ENCODE measurements at regions not wholly inside any gene's neighbourhood (a gene's known extent, or its start where the extent isn't known, plus 50 kb on each side); places are given as distances from the start of the nearest gene placed in this dataset.
"Not testable (repeated sequence)": the region's sequence is repeated elsewhere in the genome, so short reads cannot be mapped to it uniquely, and the experiment has no call there.

DNA sequence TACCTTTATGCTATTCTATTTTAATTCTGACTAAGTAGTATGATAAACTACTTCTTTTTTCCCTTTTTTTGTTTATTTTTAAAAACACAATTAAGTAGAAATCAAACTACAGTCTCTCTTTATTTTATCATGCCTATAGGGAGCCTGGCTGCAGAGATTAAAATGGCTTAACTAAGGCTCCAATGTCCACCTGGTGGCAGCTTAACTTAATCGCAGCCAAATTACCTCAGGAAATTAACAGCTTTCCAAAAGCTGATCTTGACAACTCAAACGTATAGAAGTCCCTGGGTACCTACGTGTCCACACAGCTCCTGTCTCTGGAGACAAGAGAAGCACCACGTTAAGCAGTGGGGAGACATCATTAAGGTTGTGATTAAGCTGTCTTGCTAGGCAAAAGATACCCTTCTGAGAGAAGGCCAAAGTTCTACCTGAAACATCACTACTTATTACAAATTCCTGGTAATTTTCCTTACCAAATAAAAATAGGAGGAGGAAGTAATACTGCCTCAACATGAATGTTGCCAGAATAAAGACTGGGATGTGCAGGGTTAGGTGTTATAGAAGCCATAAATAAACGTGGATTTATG, 63.2 kb upstream of the SNX19 start:
- no peaks in the 10 kb centered on the region for H3K36me3 Mint-ChIP-seq (ENCODE audit: low read depth)
- H3K27me3 Mint-ChIP-seq = no peaks in the 10 kb centered on the region
- no peaks in the 10 kb centered on the region for H3K4me1 Mint-ChIP-seq
- H3K27ac Mint-ChIP-seq = no peak overlapping the region
- peaks cover 3% of the 10 kb centered on the region for H3K9me3 Mint-ChIP-seq
- DNase-seq = no peak
- intact Hi-C loops (cut with micrococcal nuclease) = no loop called here
- H3K4me3 Mint-ChIP-seq = no peak overlapping the region

DNA sequence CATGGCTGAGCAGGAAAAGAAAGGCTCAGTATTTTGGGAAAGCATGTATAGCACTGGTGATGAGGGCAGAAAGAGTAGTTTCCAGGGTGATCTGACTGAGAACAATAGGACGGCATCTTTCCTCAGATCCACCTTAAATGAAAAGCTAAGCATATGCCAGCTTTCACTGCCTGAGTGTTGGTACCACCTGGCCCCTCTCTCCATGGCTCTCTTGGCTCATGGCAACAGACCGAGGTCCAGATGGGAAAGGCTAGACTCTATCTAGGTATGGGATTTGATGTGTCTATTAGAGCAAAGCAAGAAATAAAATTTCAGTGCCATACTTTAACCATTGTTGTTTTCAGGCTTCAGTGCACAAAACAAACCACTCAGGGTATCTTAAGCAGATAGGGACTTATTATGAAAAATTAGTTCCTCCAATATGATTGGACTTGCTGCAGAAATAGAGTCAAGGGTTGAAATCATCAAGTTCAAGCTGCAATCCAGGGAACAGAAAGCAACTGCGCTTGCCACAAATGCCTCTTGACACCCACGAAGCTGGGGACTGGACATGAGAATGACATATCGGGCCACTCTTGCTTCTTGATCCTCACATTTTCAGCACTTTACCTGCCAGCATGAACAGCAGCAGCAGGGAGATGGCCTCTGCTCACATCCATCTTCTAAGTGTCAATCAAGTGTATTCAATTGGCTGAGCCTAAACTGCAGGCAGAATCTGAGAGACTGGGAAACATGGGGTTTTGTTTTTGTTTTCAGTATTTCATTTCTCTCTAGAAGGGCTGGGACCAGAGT, 64.0 kb upstream of the SNX19 start:
- Mint-ChIP-seq H3K9me3 (peaks cover 3% of the 10 kb centered on the region), H3K4me1 (no peaks in the 10 kb centered on the region), H3K36me3 (ENCODE audit: low read depth) (no peaks in the 10 kb centered on the region), H3K27ac (no peak overlapping the region), H3K27me3 (no peaks in the 10 kb centered on the region), H3K4me3 (no peak overlapping the region)
- DNase-seq = no peak
- intact Hi-C loops (cut with micrococcal nuclease) = no loop called here

DNA sequence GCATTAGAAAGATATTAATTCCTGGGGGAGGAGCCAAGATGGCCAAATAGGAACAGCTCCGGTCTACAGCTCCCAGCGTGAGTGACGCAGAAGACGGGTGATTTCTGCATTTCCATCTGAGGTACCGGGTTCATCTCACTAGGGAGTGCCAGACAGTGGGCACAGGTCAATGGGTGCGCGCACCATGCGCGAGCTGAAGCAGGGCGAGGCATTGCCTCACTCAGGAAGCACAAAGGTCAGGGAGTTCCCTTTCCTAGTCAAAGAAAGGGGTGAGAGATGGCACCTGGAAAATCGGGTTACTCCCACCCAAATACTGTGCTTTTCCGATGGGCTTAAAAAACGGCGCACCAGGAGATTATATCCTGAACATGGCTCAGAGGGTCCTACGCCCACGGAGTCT, 68.0 kb upstream of the SNX19 start:
- intact Hi-C loops (cut with micrococcal nuclease); H3K4me1 Mint-ChIP-seq; DNase-seq; H3K27ac Mint-ChIP-seq; H3K36me3 Mint-ChIP-seq (ENCODE audit: low read depth); H3K9me3 Mint-ChIP-seq; H3K4me3 Mint-ChIP-seq; H3K27me3 Mint-ChIP-seq: not testable (repeated sequence)

DNA sequence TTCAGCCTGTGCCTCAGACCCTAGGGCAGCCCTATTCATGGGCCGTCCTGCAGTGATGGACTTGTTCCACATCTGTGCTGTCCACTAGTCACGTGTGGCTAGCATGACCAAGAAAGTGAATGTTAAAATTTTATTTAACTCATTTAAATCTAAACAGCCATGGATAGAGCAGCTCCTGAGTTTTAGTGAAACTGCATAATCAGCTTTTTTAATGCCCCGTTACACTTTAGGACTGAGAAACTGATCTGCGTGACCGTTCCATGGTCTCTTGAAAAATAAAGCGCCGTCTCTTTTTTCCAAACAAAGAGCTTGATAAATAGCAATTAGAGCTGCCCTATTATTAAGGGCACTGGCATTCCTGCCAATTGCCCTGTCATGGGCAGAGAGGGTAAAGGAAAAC, 76.5 kb upstream of the SNX19 start:
- intact Hi-C loops (cut with micrococcal nuclease) = no loop called here
- H3K27me3 Mint-ChIP-seq = no peaks in the 10 kb centered on the region
- no peaks in the 10 kb centered on the region for H3K36me3 Mint-ChIP-seq (ENCODE audit: low read depth)
- no peaks in the 10 kb centered on the region for H3K4me1 Mint-ChIP-seq
- H3K27ac Mint-ChIP-seq = no peak overlapping the region
- no peaks in the 10 kb centered on the region for H3K9me3 Mint-ChIP-seq
- H3K4me3 Mint-ChIP-seq = no peak overlapping the region
- no peak for DNase-seq

DNA sequence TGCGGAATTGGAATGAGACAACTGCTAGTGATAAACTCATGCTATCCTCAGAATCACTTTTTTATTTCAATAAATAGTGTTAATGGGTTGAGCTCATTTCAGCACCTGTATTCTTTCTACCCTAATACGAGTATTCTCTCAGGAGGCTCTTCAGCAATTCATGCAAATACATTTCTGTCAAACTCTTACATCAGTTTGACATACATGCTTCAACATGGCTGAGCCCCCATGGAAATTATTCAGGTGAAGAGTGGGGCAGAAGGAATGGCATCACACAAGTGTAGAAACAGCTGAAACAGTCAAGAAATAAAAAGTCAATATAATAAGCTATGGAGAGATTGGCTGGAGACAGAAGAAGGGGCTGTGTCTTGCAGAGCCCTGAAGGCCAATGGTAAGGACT, 77.8 kb upstream of the SNX19 start:
- Mint-ChIP-seq H3K4me1 (no peaks in the 10 kb centered on the region), H3K27me3 (no peaks in the 10 kb centered on the region), H3K27ac (no peak overlapping the region), H3K4me3 (no peak overlapping the region), H3K36me3 (ENCODE audit: low read depth) (no peaks in the 10 kb centered on the region), H3K9me3 (no peaks in the 10 kb centered on the region)
- no peak for DNase-seq
- intact Hi-C loops (cut with micrococcal nuclease) = no loop called here

DNA sequence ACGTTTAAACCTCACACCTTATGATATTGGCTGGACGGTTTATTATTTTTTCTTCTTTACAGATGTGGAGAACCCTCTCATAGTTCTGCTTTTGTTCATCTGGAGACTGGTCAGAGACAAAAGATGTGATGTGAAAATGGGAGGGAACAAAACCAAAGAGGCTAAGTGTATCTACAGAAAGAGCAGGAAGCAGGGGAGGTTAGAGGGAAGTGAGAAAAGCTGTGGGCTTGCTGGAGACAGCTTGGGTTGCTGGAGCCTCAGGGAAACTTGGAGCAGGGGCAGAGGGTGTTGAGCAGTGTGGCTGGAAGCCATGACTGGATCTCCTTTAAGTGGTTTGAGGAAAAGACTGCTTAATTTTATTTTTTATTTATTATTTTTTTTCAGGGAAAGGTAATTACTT, 79.0 kb upstream of the SNX19 start:
- Mint-ChIP-seq H3K4me1 (no peaks in the 10 kb centered on the region), H3K4me3 (no peak overlapping the region), H3K27me3 (no peaks in the 10 kb centered on the region), H3K9me3 (no peaks in the 10 kb centered on the region), H3K36me3 (ENCODE audit: low read depth) (no peaks in the 10 kb centered on the region), H3K27ac (no peak overlapping the region)
- no peak for DNase-seq
- intact Hi-C loops (cut with micrococcal nuclease) = no loop called here

DNA sequence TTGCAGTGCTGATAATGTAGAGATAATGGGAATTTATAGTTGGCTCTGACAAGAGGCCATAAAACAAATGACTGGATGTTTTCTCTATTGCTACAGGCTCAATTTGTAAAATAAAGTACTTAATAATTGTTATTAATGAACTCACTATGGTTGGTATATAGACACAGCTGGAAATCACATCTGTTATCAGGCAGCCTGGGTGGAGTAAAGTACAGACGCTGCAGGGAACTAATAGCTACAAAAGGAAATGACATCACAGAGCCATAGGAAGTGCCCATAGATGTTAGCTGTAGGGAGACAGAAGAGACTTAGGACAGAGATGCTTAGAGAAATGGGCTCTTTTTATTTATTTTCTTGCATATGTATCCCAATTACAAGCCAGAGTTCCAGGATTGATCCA, 81.0 kb upstream of the SNX19 start:
- H3K27ac Mint-ChIP-seq = no peak overlapping the region
- no peaks in the 10 kb centered on the region for H3K9me3 Mint-ChIP-seq
- H3K4me3 Mint-ChIP-seq = no peak overlapping the region
- no peak for DNase-seq
- no peaks in the 10 kb centered on the region for H3K4me1 Mint-ChIP-seq
- intact Hi-C loops (cut with micrococcal nuclease) = no loop called here
- H3K36me3 Mint-ChIP-seq (ENCODE audit: low read depth) = no peaks in the 10 kb centered on the region
- H3K27me3 Mint-ChIP-seq = no peaks in the 10 kb centered on the region

DNA sequence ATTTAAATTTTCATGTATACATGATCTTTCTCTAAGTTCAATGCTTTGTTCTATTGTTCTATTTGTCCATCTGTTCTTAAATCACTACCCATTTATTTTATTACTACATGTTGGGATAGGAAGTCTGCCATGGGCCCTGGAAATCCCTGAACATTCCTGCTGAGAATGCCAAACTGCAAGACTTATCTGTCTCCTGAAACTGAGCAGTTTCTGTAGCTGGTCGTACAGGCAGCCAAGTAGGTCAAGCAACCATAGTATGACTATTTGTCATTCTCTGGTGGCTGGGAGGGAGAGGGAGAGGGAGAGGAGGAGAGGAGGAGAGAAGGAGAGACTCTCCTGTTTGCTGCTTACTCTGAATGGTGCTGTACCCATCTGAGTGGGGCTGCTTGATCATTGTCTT, 82.8 kb upstream of the SNX19 start:
- Mint-ChIP-seq H3K9me3 (no peaks in the 10 kb centered on the region), H3K4me1 (no peaks in the 10 kb centered on the region), H3K27me3 (no peaks in the 10 kb centered on the region), H3K36me3 (ENCODE audit: low read depth) (no peaks in the 10 kb centered on the region), H3K27ac (no peak overlapping the region), H3K4me3 (no peak overlapping the region)
- no peak for DNase-seq
- intact Hi-C loops (cut with micrococcal nuclease) = no loop called here

DNA sequence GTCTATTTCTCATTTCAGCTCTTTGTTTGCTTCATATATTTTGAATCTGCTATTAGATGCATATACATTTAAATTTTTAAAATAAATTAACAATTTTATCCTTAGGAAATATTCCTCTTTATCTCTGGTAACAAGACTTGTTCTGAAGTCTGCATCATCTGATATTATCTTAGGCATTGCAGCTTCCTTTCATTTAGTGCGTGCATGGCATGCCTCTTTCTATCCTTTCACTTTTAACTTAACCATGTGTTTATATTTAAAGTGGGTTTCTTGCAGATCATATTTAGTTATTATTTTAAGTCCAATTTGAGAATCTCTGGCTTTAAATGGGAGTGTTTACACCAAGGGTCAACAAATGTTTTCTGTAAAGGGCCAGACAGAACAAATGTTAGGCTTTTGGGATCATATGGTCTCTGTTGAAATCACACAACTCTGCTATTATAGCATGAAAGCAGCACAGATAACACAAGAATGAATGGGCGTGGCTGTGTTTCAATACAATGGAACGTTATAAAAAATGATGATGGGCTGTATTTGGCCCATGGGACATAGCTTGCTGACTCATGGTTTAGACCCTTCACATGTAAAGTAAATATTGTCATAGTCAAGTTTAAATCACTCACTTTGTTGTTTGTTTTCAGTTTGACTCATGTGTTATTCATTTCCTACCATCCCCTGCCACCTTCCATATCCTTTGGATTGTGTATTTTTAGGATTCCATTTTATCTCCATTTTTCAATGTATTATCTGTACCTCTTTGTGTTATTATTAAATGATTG, 83.9 kb upstream of the SNX19 start:
- H3K9me3 Mint-ChIP-seq = no peaks in the 10 kb centered on the region
- intact Hi-C loops (cut with micrococcal nuclease) = no loop called here
- no peaks in the 10 kb centered on the region for H3K4me1 Mint-ChIP-seq
- DNase-seq = no peak
- H3K36me3 Mint-ChIP-seq (ENCODE audit: low read depth) = no peaks in the 10 kb centered on the region
- H3K4me3 Mint-ChIP-seq = no peak overlapping the region
- H3K27ac Mint-ChIP-seq = no peak overlapping the region
- H3K27me3 Mint-ChIP-seq = no peaks in the 10 kb centered on the region

DNA sequence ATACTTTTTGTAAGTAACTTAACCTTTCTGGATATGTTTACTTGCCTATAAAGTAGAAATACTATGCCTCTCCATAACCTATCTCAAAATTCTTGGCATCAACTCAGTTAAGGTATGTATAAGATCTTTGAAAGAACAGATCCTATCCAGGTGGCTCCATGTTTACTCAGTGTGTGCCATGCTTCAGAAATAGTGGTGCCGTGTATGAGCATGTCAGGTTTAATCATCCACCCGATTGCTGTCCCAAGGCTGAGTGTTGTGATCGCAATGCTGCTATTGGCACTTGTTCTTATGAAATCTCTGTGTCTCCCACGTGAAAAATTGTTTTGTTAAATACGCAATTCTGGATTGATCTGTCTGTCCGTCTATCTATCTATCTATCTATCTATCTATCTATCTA, 85.9 kb upstream of the SNX19 start:
- H3K9me3 Mint-ChIP-seq = no peaks in the 10 kb centered on the region
- no peaks in the 10 kb centered on the region for H3K27me3 Mint-ChIP-seq
- no peak overlapping the region for H3K4me3 Mint-ChIP-seq
- intact Hi-C loops (cut with micrococcal nuclease) = no loop called here
- DNase-seq = no peak
- H3K27ac Mint-ChIP-seq = no peak overlapping the region
- no peaks in the 10 kb centered on the region for H3K36me3 Mint-ChIP-seq (ENCODE audit: low read depth)
- H3K4me1 Mint-ChIP-seq = no peaks in the 10 kb centered on the region

DNA sequence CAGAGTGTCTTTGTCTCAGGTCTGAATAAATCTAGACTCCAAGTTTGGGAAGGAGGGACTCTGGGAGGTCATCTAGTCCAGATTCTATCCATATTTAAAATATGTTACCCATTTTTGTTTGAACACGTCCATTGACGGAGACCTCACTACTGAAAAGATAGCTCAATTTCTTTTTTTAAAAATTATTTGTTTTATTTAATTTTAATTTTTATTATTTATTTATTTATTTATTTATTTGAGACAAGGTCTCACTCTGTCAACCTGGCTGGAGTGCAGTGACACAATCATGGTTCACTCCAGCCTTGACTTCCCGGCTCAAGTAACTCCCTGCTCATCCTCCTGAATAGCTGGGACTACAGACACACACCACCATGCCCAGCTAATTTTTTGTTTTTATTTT, 89.5 kb upstream of the SNX19 start:
- Mint-ChIP-seq H3K36me3 (ENCODE audit: low read depth) (no peaks in the 10 kb centered on the region), H3K4me3 (no peak overlapping the region), H3K4me1 (no peaks in the 10 kb centered on the region), H3K9me3 (no peaks in the 10 kb centered on the region), H3K27me3 (peaks cover 2% of the 10 kb centered on the region), H3K27ac (no peak overlapping the region)
- intact Hi-C loops (cut with micrococcal nuclease) = no loop called here
- no peak for DNase-seq

DNA sequence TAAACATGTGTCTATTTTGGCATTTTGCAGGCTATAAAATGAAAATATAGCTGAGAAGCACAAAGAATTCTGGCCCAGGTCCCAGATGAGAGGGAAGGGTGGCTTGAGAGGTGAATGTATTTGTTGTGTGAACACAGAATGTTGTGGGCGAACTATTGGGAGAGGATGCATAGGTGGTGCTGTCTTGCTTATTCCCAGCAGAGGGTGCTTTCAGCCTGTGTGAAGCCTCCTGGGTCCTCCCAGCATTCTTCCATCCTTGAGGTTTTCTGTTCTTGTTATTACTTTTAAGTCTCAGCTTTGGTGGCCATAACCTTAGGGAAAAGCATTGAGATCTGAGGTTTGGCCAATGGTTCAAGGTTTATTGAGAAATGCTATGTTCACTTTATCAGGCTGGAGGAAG, 108.7 kb upstream of the SNX19 start:
- intact Hi-C loops (cut with micrococcal nuclease) = no loop called here
- Mint-ChIP-seq H3K4me3 (no peak overlapping the region), H3K4me1 (no peaks in the 10 kb centered on the region), H3K27ac (no peak overlapping the region), H3K36me3 (ENCODE audit: low read depth) (no peaks in the 10 kb centered on the region), H3K27me3 (no peaks in the 10 kb centered on the region), H3K9me3 (no peaks in the 10 kb centered on the region)
- no peak for DNase-seq

DNA sequence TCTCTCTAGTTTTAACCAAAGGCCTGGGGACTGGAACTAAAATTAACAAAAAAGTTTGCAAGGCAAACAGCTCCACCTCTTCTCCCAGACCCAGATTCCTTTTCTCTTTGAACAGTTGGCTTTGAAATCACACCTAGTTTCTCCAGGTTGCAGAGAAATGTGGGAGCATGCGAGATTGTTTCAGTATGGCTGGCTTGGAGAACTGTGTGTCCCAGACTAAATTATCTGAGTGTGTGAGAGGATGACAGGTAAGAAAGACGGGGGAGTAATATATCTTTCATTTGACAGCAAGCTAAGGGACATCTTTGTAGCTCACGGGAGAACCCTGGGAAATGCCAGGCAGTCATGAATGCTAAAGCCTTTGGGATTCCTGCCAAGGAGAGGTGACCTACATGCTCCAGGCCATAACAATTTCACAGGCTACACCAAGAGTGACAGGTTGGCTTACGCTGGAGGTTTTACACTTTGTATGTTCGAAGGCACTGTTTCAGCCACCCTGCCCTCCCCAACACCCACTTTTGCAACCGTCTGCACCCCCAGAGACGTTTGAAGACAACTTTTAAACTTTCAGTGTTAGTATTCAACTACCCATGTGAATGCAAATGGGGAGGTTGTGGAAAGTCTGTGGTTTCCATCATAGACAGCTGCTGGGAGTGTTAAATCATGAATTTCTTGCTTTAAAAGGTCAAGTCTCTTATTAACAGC, 109.3 kb upstream of the SNX19 start:
- intact Hi-C loops (cut with micrococcal nuclease) = no loop called here
- no peak overlapping the region for H3K4me3 Mint-ChIP-seq
- no peak for DNase-seq
- no peak overlapping the region for H3K27ac Mint-ChIP-seq
- H3K36me3 Mint-ChIP-seq (ENCODE audit: low read depth) = no peaks in the 10 kb centered on the region
- H3K9me3 Mint-ChIP-seq = no peaks in the 10 kb centered on the region
- no peaks in the 10 kb centered on the region for H3K4me1 Mint-ChIP-seq
- H3K27me3 Mint-ChIP-seq = no peaks in the 10 kb centered on the region

DNA sequence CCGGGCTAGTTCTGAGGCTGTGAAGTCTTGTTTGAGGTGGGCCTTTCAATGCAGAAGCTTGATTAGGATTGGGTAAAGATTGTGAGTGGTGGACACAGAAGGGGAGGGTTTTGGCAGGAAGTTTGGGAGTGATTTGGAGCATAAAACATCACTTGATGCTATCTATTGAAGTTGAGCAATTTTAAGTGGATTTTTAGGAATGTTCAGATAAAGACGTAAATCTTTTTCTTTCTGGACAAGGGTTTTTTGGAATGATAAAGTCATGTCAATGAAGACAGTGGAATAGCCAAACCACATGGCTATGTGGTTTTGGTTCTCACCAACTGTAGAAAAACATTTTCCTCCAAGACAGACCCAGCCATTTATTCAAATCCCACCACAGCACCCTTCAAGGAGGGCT, 111.2 kb upstream of the SNX19 start:
- Mint-ChIP-seq H3K27me3 (no peaks in the 10 kb centered on the region), H3K4me1 (no peaks in the 10 kb centered on the region), H3K27ac (no peak overlapping the region), H3K36me3 (ENCODE audit: low read depth) (no peaks in the 10 kb centered on the region), H3K9me3 (no peaks in the 10 kb centered on the region), H3K4me3 (no peak overlapping the region)
- intact Hi-C loops (cut with micrococcal nuclease) = no loop called here
- no peak for DNase-seq

All from activated CD4-positive, alpha-beta T cell treated with anti-CD3 and anti-CD28 coated beads, Interleukin-2, amount 10 ng/mL, durations not matched to agents 24 days and 14 days (primary cell).